K562 (cell line): ENCODE measurements at regions not wholly inside any gene's neighbourhood (a gene's known extent, or its start where the extent isn't known, plus 50 kb on each side); places are given as distances from the start of the nearest gene placed in this dataset.
A peak's percentile ranks its signal among the peaks of the same experiment; 100 is the strongest.

Source experiments
- ATAC-seq: fragments of 200-7000 bp; cut with Tn5 transposase; 3 replicates; pipeline ENCODE4 v1.9.1; 2020; ENCODE audit warnings: moderate library complexity
- BruUV-seq: library from RNA; stranded (reverse); fragments of 400-500 nt; replicated peaks from 2 replicates; lab custom pipeline; 2021; lab: Mats Ljungman, UMichigan
- CTCF ChIA-PET: fragments of 300-600 bp; formaldehyde crosslinking; extraction: SDS; loops from one replicate; lab custom pipeline; 2021; ENCODE audit warnings: low intra/inter-chr PET ratio; lab: Yijun Ruan, JAX
- POLR2A ChIA-PET: fragments of 300-600, 350-650 bp; sonication (Branson Sonifier 250); formaldehyde crosslinking; extraction: SDS; loops from one replicate; lab custom pipeline; 2021; ENCODE audit warnings: antibody characterized with exemption, inconsistent platforms; lab: Yijun Ruan, JAX
- DNase-seq, 4 experiments: peaks; one replicate each; pipeline versions ENCODE4 v3.0.0 to v3.0.0-alpha.2; 2011 to 2018; ENCODE audit warnings: low spot score in 3 of 4, mixed read lengths in 3 of 4; ENCODE audit errors: extremely low read depth in 1 of 4
- FAIRE-seq: peaks from 2 replicates; lab custom pipeline; 2011; peaks lifted over from hg19 to GRCh38; lab: Jason Lieb, UNC
- H2AFZ ChIP-seq: 2 replicates; pipeline ENCODE4 v1.6.0; 2011; ENCODE audit warnings: low read depth, low read length, control low read depth, inconsistent platforms
- H3K27ac ChIP-seq: fragments of 200-600 bp; 3 replicates; pipeline ENCODE4 v1.8.0; 2011; ENCODE audit warnings: low read depth, mild to moderate bottlenecking, control low read depth, inconsistent platforms, low read length, moderate library complexity, mixed read lengths; ENCODE audit errors: extremely low read depth
- H3K27me3 ChIP-seq, 2 experiments: fragments of 300-600 bp in 1 of 2; 2 replicates in 1 of 2; 3 replicates in 1 of 2; pipeline versions ENCODE4 v1.6.0 to v1.8.0; 2011; ENCODE audit warnings: inconsistent platforms in 2 of 2, low read length in 2 of 2, mild to moderate bottlenecking in 1 of 2, mixed read lengths in 1 of 2, moderate library complexity in 1 of 2; ENCODE audit not compliant: control insufficient read depth in 2 of 2, insufficient read depth in 2 of 2
- H3K36me3 ChIP-seq: fragments of 300-600 bp; 3 replicates; pipeline ENCODE4 v1.8.0; 2011; ENCODE audit warnings: mild to moderate bottlenecking, low read length, inconsistent platforms; ENCODE audit not compliant: control insufficient read depth, insufficient read depth
- H3K4me1 ChIP-seq, 2 experiments: fragments of 200-600 bp in 1 of 2; replicated peaks in 1 of 2; 2 replicates in 1 of 2; 3 replicates in 1 of 2; pipeline versions ENCODE4 v1.5.1 to v1.8.0; 2011; ENCODE audit warnings: inconsistent platforms in 2 of 2, low read length in 2 of 2, mild to moderate bottlenecking in 1 of 2, mixed read lengths in 1 of 2, moderate library complexity in 1 of 2; ENCODE audit not compliant: control insufficient read depth in 2 of 2, insufficient read depth in 2 of 2
- H3K4me2 ChIP-seq: 2 replicates; pipeline ENCODE4 v1.6.1; 2011; ENCODE audit warnings: low read length, control low read depth, inconsistent platforms, mixed read lengths; ENCODE audit not compliant: insufficient read depth
- H3K4me3 ChIP-seq: fragments of 200-600 bp; sonication (generic), shearing (Covaris generic); 2 replicates; pipeline ENCODE4 v1.5.1; 2016; ENCODE audit warnings: control low read depth, inconsistent platforms
- H3K79me2 ChIP-seq: fragments of 200-600 bp; 3 replicates; pipeline ENCODE4 v1.8.0; 2011; ENCODE audit warnings: low read length, inconsistent platforms; ENCODE audit not compliant: control insufficient read depth, insufficient read depth
- H3K9ac ChIP-seq, 2 experiments: 2 replicates each; pipeline versions ENCODE4 v1.6.0 to v1.6.1; 2011; ENCODE audit warnings: low read depth in 2 of 2, low read length in 2 of 2, control low read depth in 1 of 2, inconsistent platforms in 1 of 2, mild to moderate bottlenecking in 1 of 2, mixed read lengths in 1 of 2; ENCODE audit not compliant: insufficient read depth in 1 of 2
- H3K9me1 ChIP-seq: one replicate; pipeline ENCODE4 v1.6.0; 2011; ENCODE audit warnings: inconsistent platforms, mild to moderate bottlenecking, low read length, moderate library complexity; ENCODE audit not compliant: control insufficient read depth, insufficient read depth
- H3K9me3 ChIP-seq: replicated peaks from 2 replicates; pipeline ENCODE4 v1.5.1; 2011; ENCODE audit warnings: low read depth, low read length, inconsistent platforms; ENCODE audit not compliant: control insufficient read depth, insufficient read depth
- H4K20me1 ChIP-seq: replicated peaks from 2 replicates; pipeline ENCODE4 v1.6.1; 2011; ENCODE audit warnings: low read length, inconsistent platforms, mixed read lengths; ENCODE audit not compliant: control insufficient read depth, insufficient read depth
- BACH1 ChIP-seq: fragments of 200-800 bp; sonication (Bioruptor generic); IDR thresholded peaks from 2 replicates; pipeline ENCODE4 v1.6.1; 2016; ENCODE audit warnings: missing genetic modification characterization, missing compliant biosample characterization
- ELF1 ChIP-seq: fragments of 200-800 bp; sonication (Bioruptor generic); IDR thresholded peaks from 2 replicates; pipeline ENCODE4 v1.6.1; 2016; ENCODE audit warnings: missing genetic modification characterization, missing compliant biosample characterization
- EWSR1 ChIP-seq: fragments of 450-650 bp; IDR thresholded peaks from 2 replicates; pipeline ENCODE4 v1.6.1; 2018; ENCODE audit warnings: borderline replicate concordance, mild to moderate bottlenecking, low read depth, moderate library complexity; ENCODE audit not compliant: partially characterized antibody
- FOXJ2 ChIP-seq: fragments of 200-800 bp; sonication (Bioruptor generic); IDR thresholded peaks from 2 replicates; pipeline ENCODE4 v1.6.1; 2016; ENCODE audit warnings: missing genetic modification characterization, missing compliant biosample characterization
- KLF6 ChIP-seq: fragments of 250-450 bp; sonication (Bioruptor Pico); IDR thresholded peaks from 2 replicates; pipeline ENCODE4 v1.4.0; 2020; ENCODE audit warnings: mild to moderate bottlenecking, moderate library complexity, borderline replicate concordance
- PCBP2 ChIP-seq: fragments of 200-400 bp; formaldehyde crosslinking; IDR thresholded peaks from 2 replicates; pipeline ENCODE4 v1.6.1; 2018; ENCODE audit warnings: low read length, low read depth, mild to moderate bottlenecking, moderate library complexity; ENCODE audit not compliant: poor library complexity, severe bottlenecking
- ZC3H11A ChIP-seq: IDR thresholded peaks from 2 replicates; pipeline ENCODE4 v1.6.1; 2012; ENCODE audit warnings: low read depth, low read length, improper control_type of control experiment
- ZFP30 ChIP-seq: fragments of 250-450 bp; sonication (Bioruptor Pico); IDR thresholded peaks from 2 replicates; pipeline ENCODE4 v1.8.0; 2022; ENCODE audit warnings: moderate library complexity, mild to moderate bottlenecking, inconsistent platforms, borderline replicate concordance
- ZNF175 ChIP-seq: fragments of 200-800 bp; sonication (Bioruptor generic); IDR thresholded peaks from 2 replicates; pipeline ENCODE4 v1.6.1; 2016; ENCODE audit warnings: low read depth, mild to moderate bottlenecking, missing genetic modification characterization, missing compliant biosample characterization
- ZNF384 ChIP-seq: IDR thresholded peaks from 2 replicates; pipeline ENCODE4 v1.6.1; 2012; ENCODE audit warnings: low read depth, low read length, improper control_type of control experiment
- ZNF79 ChIP-seq: fragments of 250-450 bp; sonication (Bioruptor Pico); IDR thresholded peaks from 2 replicates; pipeline ENCODE4 v1.4.0; 2020; ENCODE audit warnings: low read depth, mild to moderate bottlenecking, moderate library complexity
- WGBS: fragments of 100-300 bp; shearing (Covaris generic); methylation state at CpG from one replicate; pipeline ENCODE4 v1.1.6; 2016; ENCODE audit warnings: low coverage, mixed read lengths; ENCODE audit not compliant: insufficient coverage; ENCODE audit errors: missing lambda C conversion rate; 5-methylcytosine and 5-hydroxymethylcytosine counted together
- in situ Hi-C: fragments of 300-500 bp; cut with MboI; formaldehyde crosslinking; loops from 4 replicates; pipeline ENCODE4 v1.15.0; 2018; ENCODE audit warnings: inconsistent platforms, mixed read lengths
- intact Hi-C: fragments of 100-400 bp; cut with micrococcal nuclease; formaldehyde crosslinking; loops from 2 replicates; pipeline ENCODE4 v1.14.2; 2022
- TF ChIP-seq, protein P1 (sequence below): sonication (generic); formaldehyde crosslinking; IDR thresholded peaks from 2 replicates; pipeline ENCODE4 v1.8.1; 2022; ENCODE audit warnings: missing genetic modification reagents
- TF ChIP-seq, protein P2 (sequence below): fragments of 450-650 bp; formaldehyde crosslinking; IDR thresholded peaks from 2 replicates; pipeline ENCODE4 v1.4.0; 2020; ENCODE audit warnings: mild to moderate bottlenecking
- TF ChIP-seq, protein P3 (sequence below): fragments of 200-800 bp; sonication (Bioruptor generic); IDR thresholded peaks from 2 replicates; pipeline ENCODE4 v1.6.1; 2017; ENCODE audit warnings: missing genetic modification characterization, missing compliant biosample characterization
- TF ChIP-seq, protein P4 (sequence below): sonication (generic); formaldehyde crosslinking; IDR thresholded peaks from 2 replicates; pipeline ENCODE4 v1.8.0; 2022; ENCODE audit warnings: mild to moderate bottlenecking, missing genetic modification reagents

DNA sequence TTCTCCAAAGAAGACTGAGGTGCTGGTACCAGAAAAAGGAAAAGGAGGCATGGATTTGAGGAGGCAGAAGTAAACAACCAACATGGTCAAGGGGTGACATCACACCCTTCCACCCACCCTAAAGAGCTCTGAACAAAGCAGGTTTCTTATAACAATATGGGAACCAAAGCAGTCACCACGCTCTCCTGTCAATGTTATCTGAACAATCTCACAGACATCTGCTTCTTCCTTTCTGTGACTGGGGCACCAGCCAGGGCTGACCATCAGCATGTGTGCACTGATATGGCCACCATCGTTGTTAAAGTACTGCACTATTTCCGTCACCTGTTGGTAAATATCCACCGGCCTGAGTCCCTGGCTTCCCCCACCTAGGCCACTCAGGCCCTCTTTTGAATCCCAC lies 252.9 kb downstream of the SHQ1 start (continued):
- no peak for TF ChIP-seq KLF6 (CRISPR knock-in tag)
- TF ChIP-seq, protein P1, sequence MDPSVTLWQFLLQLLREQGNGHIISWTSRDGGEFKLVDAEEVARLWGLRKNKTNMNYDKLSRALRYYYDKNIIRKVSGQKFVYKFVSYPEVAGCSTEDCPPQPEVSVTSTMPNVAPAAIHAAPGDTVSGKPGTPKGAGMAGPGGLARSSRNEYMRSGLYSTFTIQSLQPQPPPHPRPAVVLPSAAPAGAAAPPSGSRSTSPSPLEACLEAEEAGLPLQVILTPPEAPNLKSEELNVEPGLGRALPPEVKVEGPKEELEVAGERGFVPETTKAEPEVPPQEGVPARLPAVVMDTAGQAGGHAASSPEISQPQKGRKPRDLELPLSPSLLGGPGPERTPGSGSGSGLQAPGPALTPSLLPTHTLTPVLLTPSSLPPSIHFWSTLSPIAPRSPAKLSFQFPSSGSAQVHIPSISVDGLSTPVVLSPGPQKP (CRISPR knock-in tag): no peak
- no peak for TF ChIP-seq ELF1 (tag)
- no peak for TF ChIP-seq PCBP2
- TF ChIP-seq ZNF175: peak; percentile 36; the same call in 1 of the 2 replicates
- no peak for TF ChIP-seq FOXJ2 (tag)
- TF ChIP-seq, protein P2, sequence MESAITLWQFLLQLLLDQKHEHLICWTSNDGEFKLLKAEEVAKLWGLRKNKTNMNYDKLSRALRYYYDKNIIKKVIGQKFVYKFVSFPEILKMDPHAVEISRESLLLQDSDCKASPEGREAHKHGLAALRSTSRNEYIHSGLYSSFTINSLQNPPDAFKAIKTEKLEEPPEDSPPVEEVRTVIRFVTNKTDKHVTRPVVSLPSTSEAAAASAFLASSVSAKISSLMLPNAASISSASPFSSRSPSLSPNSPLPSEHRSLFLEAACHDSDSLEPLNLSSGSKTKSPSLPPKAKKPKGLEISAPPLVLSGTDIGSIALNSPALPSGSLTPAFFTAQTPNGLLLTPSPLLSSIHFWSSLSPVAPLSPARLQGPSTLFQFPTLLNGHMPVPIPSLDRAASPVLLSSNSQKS (CRISPR knock-in tag): no peak

DNA sequence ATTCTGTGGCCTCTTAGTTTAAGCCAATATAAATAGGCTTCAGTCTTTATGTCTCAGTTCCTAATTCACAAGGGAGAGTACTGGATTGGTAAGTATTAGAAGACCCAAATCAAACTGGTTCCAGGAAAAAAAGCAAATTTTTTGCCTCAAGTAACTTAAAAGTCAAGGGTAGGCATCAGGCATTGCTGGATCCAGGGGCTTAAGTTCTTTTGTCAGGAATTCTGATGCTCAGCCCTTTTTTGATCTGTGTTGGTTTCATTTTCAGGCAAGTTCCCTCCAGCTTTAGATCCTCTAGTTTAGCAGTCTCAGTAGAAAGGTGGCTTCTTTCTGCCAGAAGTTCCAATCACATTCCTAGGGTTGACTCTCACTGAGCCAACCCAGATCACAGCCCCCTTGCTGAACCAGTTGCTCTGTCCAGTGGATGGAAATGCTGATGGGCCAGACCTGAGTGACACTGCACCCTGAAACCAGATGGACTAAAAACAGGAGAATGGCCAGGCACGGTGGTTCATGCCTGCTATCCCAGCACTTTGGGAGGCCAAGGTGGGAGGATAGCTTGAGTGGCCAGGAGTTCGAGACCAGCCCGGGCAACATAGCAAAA lies 253.5 kb downstream of the SHQ1 start:
- POLR2A ChIA-PET: interaction anchor here (0.7 kb wide), 1 partner anchor 134 kb away, joined by 3 read pairs; no protein-coding TSS in a partner anchor
- WGBS: 79% methylated on average over 3 of the region's 3 CpGs
- CTCF ChIA-PET: no interaction called here

More for the DNA sequence above, 253.5 kb downstream of the SHQ1 start:
- Histone ChIP-seq H3K9me1 (peaks cover 4% of the 10 kb centered on the region), H3K4me2 (no peak overlapping the region), H3K9me3 (no peaks in the 10 kb centered on the region), H4K20me1 (no peaks in the 10 kb centered on the region), H2AFZ (0 out of 2 replicates have a peak overlapping the region, but pooled peaks have one; percentile 40), H3K4me1 (peaks cover 33 to 35% of the 10 kb centered on the region in 2 experiments; a peak in 4 of 5 replicates), H3K9ac (no peak overlapping the region), H3K27ac (no peak overlapping the region), H3K79me2 (no peaks in the 10 kb centered on the region), H3K27me3 (no peaks in the 10 kb centered on the region), H3K4me3 (no peak overlapping the region), H3K36me3 (no peaks in the 10 kb centered on the region)
- DNase-seq: no peak
- ATAC-seq: no peak
- BruUV-seq: no TSS peak
- no peak for TF ChIP-seq ZC3H11A
- 0 out of 2 replicates have a peak, but pooled peaks have one; percentile 10 for TF ChIP-seq BACH1 (tag)
- TF ChIP-seq, protein P3, sequence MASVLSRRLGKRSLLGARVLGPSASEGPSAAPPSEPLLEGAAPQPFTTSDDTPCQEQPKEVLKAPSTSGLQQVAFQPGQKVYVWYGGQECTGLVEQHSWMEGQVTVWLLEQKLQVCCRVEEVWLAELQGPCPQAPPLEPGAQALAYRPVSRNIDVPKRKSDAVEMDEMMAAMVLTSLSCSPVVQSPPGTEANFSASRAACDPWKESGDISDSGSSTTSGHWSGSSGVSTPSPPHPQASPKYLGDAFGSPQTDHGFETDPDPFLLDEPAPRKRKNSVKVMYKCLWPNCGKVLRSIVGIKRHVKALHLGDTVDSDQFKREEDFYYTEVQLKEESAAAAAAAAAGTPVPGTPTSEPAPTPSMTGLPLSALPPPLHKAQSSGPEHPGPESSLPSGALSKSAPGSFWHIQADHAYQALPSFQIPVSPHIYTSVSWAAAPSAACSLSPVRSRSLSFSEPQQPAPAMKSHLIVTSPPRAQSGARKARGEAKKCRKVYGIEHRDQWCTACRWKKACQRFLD (CRISPR knock-in tag): no peak
- TF ChIP-seq ZNF384: no peak
- TF ChIP-seq ZNF79 (CRISPR knock-in tag): no peak
- no peak for TF ChIP-seq ZFP30 (CRISPR knock-in tag)
- TF ChIP-seq, protein P4, sequence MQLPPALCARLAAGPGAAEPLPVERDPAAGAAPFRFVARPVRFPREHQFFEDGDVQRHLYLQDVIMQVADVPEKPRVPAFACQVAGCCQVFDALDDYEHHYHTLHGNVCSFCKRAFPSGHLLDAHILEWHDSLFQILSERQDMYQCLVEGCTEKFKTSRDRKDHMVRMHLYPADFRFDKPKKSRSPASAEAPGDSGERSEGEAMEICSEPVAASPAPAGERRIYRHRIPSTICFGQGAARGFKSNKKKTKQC (CRISPR knock-in tag): no peak
- TF ChIP-seq EWSR1: no peak
- in situ Hi-C loops (no loop called here), intact Hi-C loops (loop anchor here (5.0 kb wide), 1 partner anchor 147 kb away; the partner anchor contains the start of gene RYBP)
- FAIRE-seq: no peak
